ENCODE measurements at regions not wholly inside any gene's neighbourhood (a gene's known extent, or its start where the extent isn't known, plus 50 kb on each side); places are given as distances from the start of the nearest gene placed in this dataset.

GRCh38 chr20:50302341-50303057 is 111.9 kb downstream of the CEBPB start:
- no peak overlapping the region for H3K4me2 ChIP-seq (ENCODE audit: low read length)
- peaks cover 5% of the 10 kb centered on the region for H3K4me1 ChIP-seq (ENCODE audit: low read length)
- H3K79me2 ChIP-seq (ENCODE audit: low read length) = no peaks in the 10 kb centered on the region
- H4K20me1 ChIP-seq (ENCODE audit: insufficient read depth, low read length) = no peaks in the 10 kb centered on the region
- H3K9me3 ChIP-seq (ENCODE audit: insufficient read depth, low read length) = no peaks in the 10 kb centered on the region
- no peak overlapping the region for H3K27ac ChIP-seq (ENCODE audit: low read length)
- H2AFZ ChIP-seq (ENCODE audit: low read depth, low read length) = no peak overlapping the region
- H3K9ac ChIP-seq (ENCODE audit: low read length) = no peak overlapping the region
- H3K27me3 ChIP-seq (ENCODE audit: low read depth, low read length) = peaks cover 42% of the 10 kb centered on the region
- no peaks in the 10 kb centered on the region for H3K36me3 ChIP-seq (replicated peaks; ENCODE audit: low read depth, low read length)
- TF ChIP-seq EZH2phosphoT487 (IDR thresholded peaks at IDR 0.05; ENCODE audit: low read depth) = no peak
- TF ChIP-seq, protein P1, sequence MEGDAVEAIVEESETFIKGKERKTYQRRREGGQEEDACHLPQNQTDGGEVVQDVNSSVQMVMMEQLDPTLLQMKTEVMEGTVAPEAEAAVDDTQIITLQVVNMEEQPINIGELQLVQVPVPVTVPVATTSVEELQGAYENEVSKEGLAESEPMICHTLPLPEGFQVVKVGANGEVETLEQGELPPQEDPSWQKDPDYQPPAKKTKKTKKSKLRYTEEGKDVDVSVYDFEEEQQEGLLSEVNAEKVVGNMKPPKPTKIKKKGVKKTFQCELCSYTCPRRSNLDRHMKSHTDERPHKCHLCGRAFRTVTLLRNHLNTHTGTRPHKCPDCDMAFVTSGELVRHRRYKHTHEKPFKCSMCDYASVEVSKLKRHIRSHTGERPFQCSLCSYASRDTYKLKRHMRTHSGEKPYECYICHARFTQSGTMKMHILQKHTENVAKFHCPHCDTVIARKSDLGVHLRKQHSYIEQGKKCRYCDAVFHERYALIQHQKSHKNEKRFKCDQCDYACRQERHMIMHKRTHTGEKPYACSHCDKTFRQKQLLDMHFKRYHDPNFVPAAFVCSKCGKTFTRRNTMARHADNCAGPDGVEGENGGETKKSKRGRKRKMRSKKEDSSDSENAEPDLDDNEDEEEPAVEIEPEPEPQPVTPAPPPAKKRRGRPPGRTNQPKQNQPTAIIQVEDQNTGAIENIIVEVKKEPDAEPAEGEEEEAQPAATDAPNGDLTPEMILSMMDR (IDR thresholded peaks at IDR 0.05; ENCODE audit: low read depth, low read length) = no peak
- no peak overlapping the region for H3K4me3 ChIP-seq (ENCODE audit: low read length)

DNA sequence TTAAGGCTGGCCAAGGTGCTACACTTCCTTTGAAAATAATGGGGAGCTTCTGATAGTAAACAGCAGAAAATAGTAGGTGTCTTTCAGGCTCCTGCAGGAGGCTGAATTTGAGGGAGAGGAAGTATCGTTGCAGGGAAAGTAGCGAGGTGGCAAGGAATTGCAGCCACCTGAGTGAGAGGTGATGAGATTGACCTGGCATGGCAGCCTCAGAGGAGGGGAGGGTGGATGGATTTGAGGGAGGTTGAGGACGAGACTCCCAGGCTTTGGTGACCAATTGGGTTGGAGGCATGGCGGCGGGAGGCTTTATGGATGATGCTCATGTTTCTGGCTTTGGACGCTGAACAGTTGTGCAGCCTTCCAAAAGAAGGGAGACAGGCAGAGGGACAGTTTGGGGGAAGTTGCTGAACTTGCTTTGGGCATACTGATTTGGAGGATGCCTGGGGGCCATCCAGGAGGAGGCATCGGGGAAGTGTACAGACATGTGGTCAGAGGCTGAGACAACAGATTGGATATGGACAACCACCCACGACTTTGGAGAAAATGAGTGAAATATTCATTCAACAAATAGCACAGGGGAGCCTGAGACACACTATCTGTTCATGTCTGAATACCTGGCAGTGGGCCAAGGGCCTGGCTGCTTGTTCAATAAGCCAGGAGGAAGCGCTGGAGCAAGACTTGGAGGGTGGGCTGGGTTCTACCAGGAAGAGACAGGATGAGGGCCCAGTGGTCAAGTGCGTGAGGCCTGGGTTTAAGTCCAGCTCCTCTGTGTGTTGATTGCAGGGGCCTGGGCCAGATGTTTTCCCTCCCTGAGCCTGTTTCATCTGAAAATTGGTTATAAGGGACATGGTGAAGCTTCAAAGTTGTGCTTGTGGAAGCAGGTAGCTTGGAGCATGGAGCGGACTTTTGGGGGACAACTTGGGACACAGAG is 113.2 kb downstream of the CEBPB start:
- Histone ChIP-seq H3K9ac (ENCODE audit: low read length) (no peak overlapping the region), H3K79me2 (ENCODE audit: low read length) (no peaks in the 10 kb centered on the region), H3K9me3 (ENCODE audit: insufficient read depth, low read length) (no peaks in the 10 kb centered on the region), H3K4me2 (ENCODE audit: low read length) (no peak overlapping the region), H2AFZ (ENCODE audit: low read depth, low read length) (no peak overlapping the region), H3K27me3 (ENCODE audit: low read depth, low read length) (peaks cover 31% of the 10 kb centered on the region), H4K20me1 (ENCODE audit: insufficient read depth, low read length) (no peaks in the 10 kb centered on the region), H3K36me3 (replicated peaks; ENCODE audit: low read depth, low read length) (no peaks in the 10 kb centered on the region), H3K27ac (ENCODE audit: low read length) (no peak overlapping the region), H3K4me3 (ENCODE audit: low read length) (no peak overlapping the region), H3K4me1 (ENCODE audit: low read length) (peaks cover 7% of the 10 kb centered on the region)
- TF ChIP-seq, protein P1 (IDR thresholded peaks at IDR 0.05; ENCODE audit: low read depth, low read length) = no peak
- no peak for TF ChIP-seq EZH2phosphoT487 (IDR thresholded peaks at IDR 0.05; ENCODE audit: low read depth)

- no peak overlapping the region for H3K4me2 ChIP-seq (ENCODE audit: low read length)
- H3K27ac ChIP-seq (ENCODE audit: low read length) = no peak overlapping the region
- no peak overlapping the region for H3K4me3 ChIP-seq (ENCODE audit: low read length)
- H3K79me2 ChIP-seq (ENCODE audit: low read length) = no peaks in the 10 kb centered on the region
- H4K20me1 ChIP-seq (ENCODE audit: insufficient read depth, low read length) = no peaks in the 10 kb centered on the region
- no peaks in the 10 kb centered on the region for H3K36me3 ChIP-seq (replicated peaks; ENCODE audit: low read depth, low read length)
- peaks cover 31% of the 10 kb centered on the region for H3K27me3 ChIP-seq (ENCODE audit: low read depth, low read length)
- no peak overlapping the region for H2AFZ ChIP-seq (ENCODE audit: low read depth, low read length)
- H3K9me3 ChIP-seq (ENCODE audit: insufficient read depth, low read length) = no peaks in the 10 kb centered on the region
- peaks cover 14% of the 10 kb centered on the region for H3K4me1 ChIP-seq (ENCODE audit: low read length)
- H3K9ac ChIP-seq (ENCODE audit: low read length) = no peak overlapping the region
- TF ChIP-seq EZH2phosphoT487 (IDR thresholded peaks at IDR 0.05; ENCODE audit: low read depth) = no peak
- TF ChIP-seq, protein P1 (IDR thresholded peaks at IDR 0.05; ENCODE audit: low read depth, low read length) = no peak
Observed at GRCh38 chr20:50304501-50304856, 113.8 kb downstream of the CEBPB start.

DNA sequence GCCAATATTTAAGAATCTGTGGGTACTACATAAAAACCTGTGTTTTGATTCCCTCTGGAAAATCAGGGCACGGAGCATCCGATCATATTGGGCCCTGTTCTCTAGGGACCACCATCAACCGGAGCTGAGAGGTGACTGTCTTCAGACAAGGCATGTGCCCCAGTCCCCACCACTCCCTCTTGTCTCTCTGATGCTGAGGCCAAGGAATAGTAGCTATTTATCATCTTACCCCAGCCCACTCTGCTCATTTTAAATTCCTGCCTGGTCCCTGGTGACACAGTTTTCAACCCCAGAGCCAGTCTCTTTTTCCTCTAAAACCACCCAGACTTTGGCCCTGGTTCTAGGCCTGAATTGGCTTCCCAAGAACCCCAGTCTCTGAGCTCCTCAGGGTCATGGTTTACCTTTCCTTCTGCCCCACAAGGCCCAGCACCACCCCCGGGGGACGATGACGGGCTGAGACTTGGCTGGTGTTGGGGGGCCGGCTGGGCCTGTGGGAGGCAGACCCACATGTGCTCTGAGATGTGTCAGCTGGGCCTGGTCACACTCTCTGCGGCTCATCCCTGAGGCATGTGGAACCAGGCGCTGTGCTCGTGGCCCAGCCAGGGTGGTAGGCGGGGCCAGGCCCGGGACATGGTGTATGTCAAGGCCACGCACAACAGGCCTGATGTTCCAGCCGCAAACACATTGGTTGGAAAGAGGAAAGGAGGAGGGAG is 114.4 kb downstream of the CEBPB start:
- Histone ChIP-seq H4K20me1 (ENCODE audit: insufficient read depth, low read length) (no peaks in the 10 kb centered on the region), H3K79me2 (ENCODE audit: low read length) (no peaks in the 10 kb centered on the region), H3K9me3 (ENCODE audit: insufficient read depth, low read length) (no peaks in the 10 kb centered on the region), H3K4me1 (ENCODE audit: low read length) (peaks cover 14% of the 10 kb centered on the region), H3K27me3 (ENCODE audit: low read depth, low read length) (peaks cover 28% of the 10 kb centered on the region), H2AFZ (ENCODE audit: low read depth, low read length) (no peak overlapping the region), H3K4me2 (ENCODE audit: low read length) (no peak overlapping the region), H3K9ac (ENCODE audit: low read length) (no peak overlapping the region), H3K36me3 (replicated peaks; ENCODE audit: low read depth, low read length) (no peaks in the 10 kb centered on the region), H3K27ac (ENCODE audit: low read length) (no peak overlapping the region), H3K4me3 (ENCODE audit: low read length) (no peak overlapping the region)
- TF ChIP-seq, protein P1 (IDR thresholded peaks at IDR 0.05; ENCODE audit: low read depth, low read length) = no peak
- no peak for TF ChIP-seq EZH2phosphoT487 (IDR thresholded peaks at IDR 0.05; ENCODE audit: low read depth)
